GM10248 (cell line): ENCODE measurements at regions not wholly inside any gene's neighbourhood (a gene's known extent, or its start where the extent isn't known, plus 50 kb on each side); places are given as distances from the start of the nearest gene placed in this dataset.

ENCODE experiments used
- CTCF ChIA-PET: fragments of 300-600 bp; sonication (Branson Sonifier 250); formaldehyde crosslinking; extraction: SDS; loops from one replicate; lab custom pipeline; 2021; ENCODE audit warnings: antibody characterized with exemption; lab: Yijun Ruan, JAX
- POLR2A ChIA-PET: fragments of 350-650 bp; sonication (Branson Sonifier 250); formaldehyde crosslinking; extraction: SDS; loops from one replicate; lab custom pipeline; 2020; ENCODE audit warnings: antibody characterized with exemption; lab: Yijun Ruan, JAX
- DNase-seq: peaks from one replicate; pipeline ENCODE4 v3.0.0; 2012; ENCODE audit errors: extremely low spot score
- TF ChIP-seq, protein P1 (sequence below): IDR thresholded peaks from 2 replicates; pipeline ENCODE4 v1.5.1; 2012; ENCODE audit warnings: mild to moderate bottlenecking, low read depth; ENCODE audit errors: extremely low read depth, missing control alignments, control extremely low read depth

DNA sequence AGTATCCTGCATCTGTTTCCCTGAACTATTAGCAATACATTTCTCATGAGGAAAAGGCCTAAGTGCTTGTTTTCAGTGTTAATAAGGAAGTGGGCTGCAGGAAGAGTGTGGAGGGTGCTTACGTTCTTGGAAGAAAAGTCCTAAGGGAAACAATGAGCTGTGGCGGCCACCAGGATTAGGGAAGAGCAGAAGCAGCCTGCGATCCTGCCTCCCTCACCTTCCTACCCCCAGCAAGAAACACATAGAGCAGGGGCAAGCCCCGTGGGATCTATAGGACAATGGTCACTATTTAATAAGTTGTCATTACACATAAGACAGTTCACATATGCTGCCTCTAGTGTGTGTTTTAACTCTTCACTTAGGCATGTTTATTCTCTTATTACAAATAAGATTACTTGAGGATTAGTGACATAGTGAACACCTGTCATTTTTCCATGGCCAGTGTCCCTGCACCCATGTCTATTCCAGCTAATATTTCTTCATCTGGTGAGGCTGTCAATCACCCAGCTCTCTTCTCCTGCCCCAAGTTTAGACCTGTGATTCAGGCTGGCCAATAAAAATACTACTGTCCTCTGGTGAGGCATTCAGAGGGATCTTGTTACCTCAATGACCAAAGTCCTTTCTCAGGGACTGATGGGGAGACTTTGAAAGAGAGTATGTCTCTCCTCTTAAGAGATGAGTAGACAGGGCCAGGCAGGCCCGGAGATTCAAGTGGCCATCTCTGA is 510.9 kb upstream of the CELF4 start:
- DNase-seq, result no peak
- ChIA-PET CTCF (no interaction called here), POLR2A (no interaction called here)
- TF ChIP-seq, protein P1, sequence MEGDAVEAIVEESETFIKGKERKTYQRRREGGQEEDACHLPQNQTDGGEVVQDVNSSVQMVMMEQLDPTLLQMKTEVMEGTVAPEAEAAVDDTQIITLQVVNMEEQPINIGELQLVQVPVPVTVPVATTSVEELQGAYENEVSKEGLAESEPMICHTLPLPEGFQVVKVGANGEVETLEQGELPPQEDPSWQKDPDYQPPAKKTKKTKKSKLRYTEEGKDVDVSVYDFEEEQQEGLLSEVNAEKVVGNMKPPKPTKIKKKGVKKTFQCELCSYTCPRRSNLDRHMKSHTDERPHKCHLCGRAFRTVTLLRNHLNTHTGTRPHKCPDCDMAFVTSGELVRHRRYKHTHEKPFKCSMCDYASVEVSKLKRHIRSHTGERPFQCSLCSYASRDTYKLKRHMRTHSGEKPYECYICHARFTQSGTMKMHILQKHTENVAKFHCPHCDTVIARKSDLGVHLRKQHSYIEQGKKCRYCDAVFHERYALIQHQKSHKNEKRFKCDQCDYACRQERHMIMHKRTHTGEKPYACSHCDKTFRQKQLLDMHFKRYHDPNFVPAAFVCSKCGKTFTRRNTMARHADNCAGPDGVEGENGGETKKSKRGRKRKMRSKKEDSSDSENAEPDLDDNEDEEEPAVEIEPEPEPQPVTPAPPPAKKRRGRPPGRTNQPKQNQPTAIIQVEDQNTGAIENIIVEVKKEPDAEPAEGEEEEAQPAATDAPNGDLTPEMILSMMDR, result no peak

GRCh38 chr18:38074298-38074876 is 508.8 kb upstream of the CELF4 start:
- no peak for DNase-seq
- TF ChIP-seq, protein P1, result no peak
- POLR2A ChIA-PET, result no interaction called here
- CTCF ChIA-PET, result no interaction called here

DNA sequence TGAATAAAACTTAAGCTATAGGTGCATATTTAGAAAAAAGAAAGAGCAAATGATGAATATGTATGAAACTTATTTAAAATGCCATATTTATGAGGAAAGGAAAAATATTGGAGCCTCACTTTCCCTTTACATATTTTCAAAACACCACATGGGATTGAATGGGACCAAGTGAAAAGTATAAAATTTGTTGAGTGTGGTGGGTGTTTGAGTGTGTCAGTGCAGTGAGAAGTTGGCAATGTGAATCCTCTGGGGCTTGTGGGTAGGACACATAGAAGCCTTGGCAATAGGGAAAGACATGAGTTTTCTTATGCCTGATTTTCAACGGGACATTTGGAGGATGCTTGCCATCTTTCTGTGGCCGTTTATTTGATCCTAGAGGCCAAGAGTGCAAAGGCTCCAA is 502.2 kb upstream of the CELF4 start:
- ChIA-PET POLR2A (no interaction called here), CTCF (no interaction called here)
- TF ChIP-seq, protein P1, result no peak
- DNase-seq, result no peak

DNA sequence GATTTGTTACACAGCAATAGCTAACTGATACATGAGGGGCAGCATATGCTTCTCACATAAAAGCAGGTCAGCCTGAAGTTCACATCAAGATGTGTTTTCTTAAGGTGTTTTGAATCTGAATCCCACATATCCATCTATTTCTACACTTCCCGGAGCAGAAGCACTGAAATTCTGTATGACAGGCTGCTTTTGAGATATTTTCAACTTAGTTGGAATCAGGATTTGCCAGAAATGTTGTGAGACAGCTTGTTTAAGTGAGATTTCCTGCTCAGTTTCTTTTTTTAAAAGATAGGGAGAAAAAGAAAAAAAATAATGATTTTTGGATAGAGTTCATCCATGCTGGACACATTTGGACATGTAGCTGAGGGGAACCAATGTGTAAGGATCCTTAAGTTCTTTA is 501.5 kb upstream of the CELF4 start:
- DNase-seq, result no peak
- TF ChIP-seq, protein P1, result no peak
- ChIA-PET POLR2A (no interaction called here), CTCF (interaction anchor here (0.9 kb wide), 1 partner anchor 29 kb away, joined by 3 read pairs; no protein-coding TSS in a partner anchor)

- CTCF ChIA-PET, result no interaction called here
- no peak for DNase-seq
- POLR2A ChIA-PET, result no interaction called here
- TF ChIP-seq, protein P1, result no peak
These were observed 487.4 kb upstream of the CELF4 start for GRCh38 chr18:38052879-38053590.

GRCh38 chr18:38047820-38048219 is 482.2 kb upstream of the CELF4 start:
- ChIA-PET POLR2A (no interaction called here), CTCF (no interaction called here)
- TF ChIP-seq, protein P1, result no peak
- DNase-seq, result no peak
